Brain microvascular endothelial cell (primary cell): ENCODE measurements at regions not wholly inside any gene's neighbourhood (a gene's known extent, or its start where the extent isn't known, plus 50 kb on each side); places are given as distances from the start of the nearest gene placed in this dataset.

Experiments used
- DNase-seq: peaks from one replicate; pipeline ENCODE4 v3.0.0-alpha.2; 2020
- H3K27ac ChIP-seq: fragments of 250-450 bp; sonication (Bioruptor Pico); 2 replicates; pipeline ENCODE4 v1.5.1; 2020; ENCODE audit warnings: mild to moderate bottlenecking, moderate library complexity
- H3K27me3 ChIP-seq: fragments of 250-450 bp; sonication (Bioruptor Pico); replicated peaks from 2 replicates; pipeline ENCODE4 v1.5.1; 2020; ENCODE audit warnings: mild to moderate bottlenecking
- H3K36me3 ChIP-seq: fragments of 250-450 bp; sonication (Bioruptor Pico); replicated peaks from 2 replicates; pipeline ENCODE4 v1.5.1; 2020; ENCODE audit warnings: mild to moderate bottlenecking
- H3K4me3 ChIP-seq: 2 replicates; pipeline ENCODE4 v1.5.1; 2011; ENCODE audit warnings: low read depth, mild to moderate bottlenecking, control low read depth, low read length, moderate library complexity
- CTCF ChIP-seq: IDR thresholded peaks from 2 replicates; pipeline ENCODE4 v1.5.1; 2011; ENCODE audit warnings: low read depth, mild to moderate bottlenecking, moderate library complexity, low read length, control low read depth, inconsistent platforms; ENCODE audit errors: missing control alignments
- in situ Hi-C: cut with HindIII; loops from 2 replicates; pipeline ENCODE4 v1.10.0; 2017; ENCODE audit warnings: low sequenced_read_pairs, low pct_ligation_motif_present

- H3K36me3 ChIP-seq: no peaks in the 10 kb centered on the region
- no peaks in the 10 kb centered on the region for H3K27me3 ChIP-seq
- DNase-seq: no peak
- H3K4me3 ChIP-seq: no peak overlapping the region
- TF ChIP-seq CTCF: no peak
- in situ Hi-C loops: no loop called here
- H3K27ac ChIP-seq: no peak overlapping the region
These were observed 171.2 kb upstream of the PFN2 start for GRCh38 chr3:150141790-150142326.

GRCh38 chr3:150140614-150141321 lies 170.1 kb upstream of the PFN2 start:
- TF ChIP-seq CTCF: no peak
- no peak overlapping the region for H3K4me3 ChIP-seq
- no peaks in the 10 kb centered on the region for H3K36me3 ChIP-seq
- no peaks in the 10 kb centered on the region for H3K27me3 ChIP-seq
- H3K27ac ChIP-seq: no peak overlapping the region
- in situ Hi-C loops: no loop called here
- no peak for DNase-seq

GRCh38 chr3:150138824-150139223 lies 168.1 kb upstream of the PFN2 start:
- no peak for DNase-seq
- Histone ChIP-seq H3K36me3 (no peaks in the 10 kb centered on the region), H3K4me3 (no peak overlapping the region), H3K27ac (no peak overlapping the region), H3K27me3 (no peaks in the 10 kb centered on the region)
- in situ Hi-C loops: no loop called here
- no peak for TF ChIP-seq CTCF

GRCh38 chr3:150136242-150136641 lies 165.5 kb upstream of the PFN2 start:
- Histone ChIP-seq H3K4me3 (no peak overlapping the region), H3K27me3 (no peaks in the 10 kb centered on the region), H3K36me3 (no peaks in the 10 kb centered on the region), H3K27ac (no peak overlapping the region)
- no peak for TF ChIP-seq CTCF
- DNase-seq: no peak
- in situ Hi-C loops: no loop called here

- Histone ChIP-seq H3K36me3 (no peaks in the 10 kb centered on the region), H3K27ac (no peak overlapping the region), H3K27me3 (no peaks in the 10 kb centered on the region), H3K4me3 (no peak overlapping the region)
- no peak for DNase-seq
- in situ Hi-C loops: no loop called here
- no peak for TF ChIP-seq CTCF
These were observed 164.6 kb upstream of the PFN2 start for GRCh38 chr3:150135287-150135721.

- H3K4me3 ChIP-seq: no peak overlapping the region
- no peak overlapping the region for H3K27ac ChIP-seq
- H3K27me3 ChIP-seq: no peaks in the 10 kb centered on the region
- DNase-seq: no peak
- in situ Hi-C loops: no loop called here
- no peaks in the 10 kb centered on the region for H3K36me3 ChIP-seq
- no peak for TF ChIP-seq CTCF
These were observed 162.6 kb upstream of the PFN2 start for GRCh38 chr3:150133293-150133692.
